Astrocyte of the cerebellum (primary cell): ENCODE measurements at regions not wholly inside any gene's neighbourhood (a gene's known extent, or its start where the extent isn't known, plus 50 kb on each side); places are given as distances from the start of the nearest gene placed in this dataset.

Experiments used
- DNase-seq: peaks from one replicate; pipeline ENCODE4 v3.0.0-alpha.2; 2011; ENCODE audit warnings: low read depth
- H3K4me3 ChIP-seq: 2 replicates; pipeline ENCODE4 v1.5.1; 2011; ENCODE audit warnings: mild to moderate bottlenecking, low read depth, low read length, moderate library complexity
- in situ Hi-C: cut with HindIII; loops from 2 replicates; pipeline ENCODE4 v1.10.0; 2017; ENCODE audit warnings: low sequenced_read_pairs
- TF ChIP-seq, protein P1 (sequence below): IDR thresholded peaks from 2 replicates; pipeline ENCODE4 v1.5.1; 2012; ENCODE audit warnings: low read length, low read depth, moderate library complexity, mild to moderate bottlenecking; ENCODE audit errors: missing control alignments

DNA sequence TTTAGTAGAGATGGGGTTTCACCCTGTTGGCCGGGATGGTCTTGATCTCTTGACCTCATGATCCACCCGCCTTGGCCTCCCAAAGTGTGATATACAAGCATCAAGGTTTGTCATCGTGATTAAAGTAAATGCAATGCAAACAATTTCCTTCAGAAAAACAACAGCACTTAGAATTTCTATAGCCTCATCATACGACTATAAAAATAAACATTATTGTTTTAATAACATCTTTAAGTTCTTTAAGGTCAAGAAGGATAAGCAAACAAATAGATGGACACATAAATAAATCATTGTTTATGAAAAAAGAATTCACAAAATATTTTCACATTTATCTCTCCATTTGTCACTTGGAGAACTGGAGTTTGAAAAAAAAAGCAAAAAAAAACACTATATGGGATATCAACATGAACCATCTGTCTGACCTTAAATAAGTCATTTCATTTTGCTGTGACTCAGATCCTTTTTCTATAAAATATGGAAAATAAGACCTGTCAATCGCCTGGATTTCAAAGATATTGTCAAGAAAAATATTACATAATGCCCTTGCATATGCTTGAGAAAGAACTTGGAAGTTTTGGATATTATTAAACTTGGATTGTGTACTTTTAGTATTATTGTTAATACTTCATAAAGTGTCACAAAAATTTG lies 642.0 kb upstream of the KCNMB2 start:
- no peak overlapping the region for H3K4me3 ChIP-seq
- in situ Hi-C loops, result no loop called here
- TF ChIP-seq, protein P1, sequence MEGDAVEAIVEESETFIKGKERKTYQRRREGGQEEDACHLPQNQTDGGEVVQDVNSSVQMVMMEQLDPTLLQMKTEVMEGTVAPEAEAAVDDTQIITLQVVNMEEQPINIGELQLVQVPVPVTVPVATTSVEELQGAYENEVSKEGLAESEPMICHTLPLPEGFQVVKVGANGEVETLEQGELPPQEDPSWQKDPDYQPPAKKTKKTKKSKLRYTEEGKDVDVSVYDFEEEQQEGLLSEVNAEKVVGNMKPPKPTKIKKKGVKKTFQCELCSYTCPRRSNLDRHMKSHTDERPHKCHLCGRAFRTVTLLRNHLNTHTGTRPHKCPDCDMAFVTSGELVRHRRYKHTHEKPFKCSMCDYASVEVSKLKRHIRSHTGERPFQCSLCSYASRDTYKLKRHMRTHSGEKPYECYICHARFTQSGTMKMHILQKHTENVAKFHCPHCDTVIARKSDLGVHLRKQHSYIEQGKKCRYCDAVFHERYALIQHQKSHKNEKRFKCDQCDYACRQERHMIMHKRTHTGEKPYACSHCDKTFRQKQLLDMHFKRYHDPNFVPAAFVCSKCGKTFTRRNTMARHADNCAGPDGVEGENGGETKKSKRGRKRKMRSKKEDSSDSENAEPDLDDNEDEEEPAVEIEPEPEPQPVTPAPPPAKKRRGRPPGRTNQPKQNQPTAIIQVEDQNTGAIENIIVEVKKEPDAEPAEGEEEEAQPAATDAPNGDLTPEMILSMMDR, result no peak
- DNase-seq, result no peak

DNA sequence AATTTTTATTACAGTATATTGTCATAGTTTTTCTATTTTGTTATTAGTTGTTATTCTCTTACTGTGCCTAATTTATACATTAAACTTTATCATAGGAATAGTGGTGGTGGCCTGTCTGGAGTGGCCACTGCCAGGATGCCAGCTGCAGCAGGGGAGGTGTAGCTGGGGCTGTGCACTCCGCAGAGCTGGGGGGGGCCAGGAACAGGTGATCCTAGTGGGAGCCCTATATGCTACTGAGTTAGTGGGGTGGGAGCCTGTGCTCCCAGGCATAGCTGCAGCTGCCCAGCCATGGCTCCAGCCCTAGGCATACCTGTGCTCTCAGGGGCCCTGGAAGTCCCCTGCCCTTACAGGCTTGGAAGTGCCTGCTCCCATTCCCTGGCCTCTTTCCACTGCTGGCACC lies 638.1 kb upstream of the KCNMB2 start:
- in situ Hi-C loops, result no loop called here
- TF ChIP-seq, protein P1, result no peak
- no peak for DNase-seq
- no peak overlapping the region for H3K4me3 ChIP-seq

DNA sequence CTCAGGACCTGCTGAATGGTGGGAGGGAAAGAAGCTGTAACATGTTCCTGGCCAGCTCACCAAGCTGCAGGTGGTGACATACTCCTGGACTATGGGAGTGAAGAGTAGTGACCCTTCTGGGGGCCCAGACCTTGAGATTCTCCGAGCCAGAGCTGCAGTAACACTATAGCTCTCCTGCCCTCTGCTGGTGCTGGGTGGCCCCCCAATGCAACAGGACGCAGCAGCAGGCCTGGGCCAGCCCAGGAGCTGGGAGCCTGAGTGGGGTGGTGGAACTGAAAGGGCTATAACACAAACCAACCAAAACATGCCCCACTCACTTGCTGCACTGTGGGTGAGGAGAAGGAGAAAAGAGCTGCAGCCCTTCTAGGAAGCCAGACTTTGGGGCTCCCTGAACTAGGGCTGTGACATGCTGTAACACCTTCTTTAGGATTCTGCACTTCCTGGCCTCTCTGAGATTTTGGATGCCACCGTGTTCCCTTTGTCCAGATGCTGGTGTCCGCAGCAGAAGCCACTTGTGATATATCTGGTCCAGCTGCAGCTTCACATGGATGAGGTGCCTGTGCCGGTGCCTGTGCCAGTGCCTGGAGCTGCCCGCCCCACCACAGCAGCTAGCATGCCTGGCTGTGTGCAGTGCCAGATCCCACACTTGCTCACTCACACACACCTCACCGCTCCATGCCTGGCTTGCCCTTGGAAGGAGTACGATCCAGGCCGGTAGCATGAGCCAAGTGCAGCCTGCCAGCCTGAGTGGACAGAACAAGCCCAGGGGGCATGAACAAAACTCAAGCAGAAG lies 636.8 kb upstream of the KCNMB2 start:
- in situ Hi-C loops, result loop anchor here (5.0 kb wide), 1 partner anchor 77 kb away; no protein-coding TSS in a partner anchor
- no peak for DNase-seq
- H3K4me3 ChIP-seq, result no peak overlapping the region
- TF ChIP-seq, protein P1, result no peak

DNA sequence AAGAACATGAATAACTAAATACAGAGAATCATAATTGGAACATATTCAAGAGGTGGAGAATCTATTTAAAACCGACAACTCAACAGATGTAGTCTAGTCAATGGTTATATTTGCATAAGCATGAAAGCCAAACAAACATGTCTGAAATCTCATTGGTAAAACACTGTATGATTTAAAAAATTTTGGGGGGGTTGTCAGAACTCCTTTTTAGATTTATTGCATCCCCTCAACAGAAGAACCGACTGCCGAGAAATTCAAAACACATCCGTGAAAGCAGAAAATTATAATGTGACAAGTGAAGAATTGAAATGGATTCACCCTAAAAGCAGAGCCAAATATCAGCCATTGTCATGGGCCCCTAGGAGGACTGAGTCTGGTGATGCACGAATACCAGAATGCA lies 633.4 kb upstream of the KCNMB2 start:
- in situ Hi-C loops, result loop anchor here (5.0 kb wide), 1 partner anchor 81 kb away; no protein-coding TSS in a partner anchor
- H3K4me3 ChIP-seq, result no peak overlapping the region
- TF ChIP-seq, protein P1, result no peak
- DNase-seq, result no peak

DNA sequence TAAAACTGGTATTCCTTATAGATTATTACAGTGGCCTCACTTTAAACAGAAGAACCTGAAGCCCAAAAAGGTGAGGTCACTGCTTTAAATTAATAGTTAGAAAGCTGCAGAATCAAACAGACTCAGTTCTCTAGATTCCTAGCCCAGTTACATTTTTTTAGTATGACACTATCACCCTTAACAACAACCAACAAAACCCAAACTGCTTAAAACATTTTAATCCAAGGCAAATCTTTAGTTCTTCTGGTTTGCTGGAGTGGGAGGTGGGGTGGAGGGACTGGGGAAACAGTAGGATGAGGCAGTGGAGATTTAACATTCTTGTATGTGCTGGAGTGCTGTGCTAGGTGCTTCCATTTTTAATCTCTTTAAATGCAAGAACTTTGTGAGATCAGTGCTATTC lies 631.6 kb upstream of the KCNMB2 start:
- peak; percentile 19 for DNase-seq
- TF ChIP-seq, protein P1, result no peak

DNA sequence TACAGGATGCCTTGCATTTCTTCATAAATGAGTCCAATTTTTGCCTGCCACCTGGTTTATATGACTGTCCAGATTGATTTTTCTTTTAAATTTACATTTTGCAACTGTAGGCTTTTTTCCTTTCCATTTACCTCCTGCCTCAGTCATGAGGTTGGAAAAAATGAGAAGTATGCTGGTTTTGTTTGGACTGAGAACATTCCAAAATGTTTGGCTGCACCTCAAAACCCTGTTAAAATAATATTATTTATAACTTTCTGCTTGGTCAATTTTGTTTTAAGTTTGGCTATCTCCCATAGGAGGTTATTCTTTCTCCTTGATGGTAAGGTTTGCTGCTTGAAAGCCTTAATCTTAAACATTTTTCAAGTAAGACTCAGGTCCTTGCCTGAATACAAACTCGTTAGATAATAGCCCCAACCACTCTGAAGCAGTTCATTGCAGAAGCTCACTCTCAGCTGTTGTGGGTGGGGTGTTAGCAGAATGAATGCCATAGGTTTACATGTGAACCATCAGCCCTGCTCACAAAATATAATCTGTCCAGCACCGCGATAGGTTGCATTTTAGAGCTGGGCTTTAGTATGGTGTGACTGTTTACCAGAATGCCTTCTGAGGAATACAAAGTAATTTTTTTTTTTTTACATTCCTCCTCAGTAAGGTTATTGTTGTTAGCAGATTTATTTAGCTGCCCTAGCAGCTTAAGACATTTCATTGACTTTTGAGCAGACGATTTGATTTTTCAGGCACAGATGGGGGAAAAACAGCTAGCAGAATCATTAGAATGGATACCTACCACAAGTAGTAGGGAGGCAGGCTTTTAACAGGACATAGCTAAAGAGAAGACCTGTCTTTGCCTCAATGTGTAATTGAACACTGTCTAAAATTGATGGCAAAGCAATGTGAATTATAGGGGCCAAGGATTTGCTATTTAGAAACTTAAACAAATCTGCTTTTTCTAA lies 630.8 kb upstream of the KCNMB2 start:
- in situ Hi-C loops, result no loop called here
- H3K4me3 ChIP-seq, result no peak overlapping the region

More for the DNA sequence above, 631.6 kb upstream of the KCNMB2 start:
- no peak overlapping the region for H3K4me3 ChIP-seq
- in situ Hi-C loops, result loop anchor here (5.0 kb wide), 1 partner anchor 82 kb away; no protein-coding TSS in a partner anchor

More for the DNA sequence above, 630.8 kb upstream of the KCNMB2 start:
- TF ChIP-seq, protein P1, result no peak
- DNase-seq, result peak; percentile 97
